SIG-M5 treated with dmso at 0.1 percent for 504 hours (cell line): ENCODE measurements at regions not wholly inside any gene's neighbourhood (a gene's known extent, or its start where the extent isn't known, plus 50 kb on each side); places are given as distances from the start of the nearest gene placed in this dataset.

Experiments used
- DNase-seq: peaks from one replicate; lab custom pipeline; 2025; ENCODE audit not compliant: unreplicated experiment; lab: John Stamatoyannopoulos, UW

DNA sequence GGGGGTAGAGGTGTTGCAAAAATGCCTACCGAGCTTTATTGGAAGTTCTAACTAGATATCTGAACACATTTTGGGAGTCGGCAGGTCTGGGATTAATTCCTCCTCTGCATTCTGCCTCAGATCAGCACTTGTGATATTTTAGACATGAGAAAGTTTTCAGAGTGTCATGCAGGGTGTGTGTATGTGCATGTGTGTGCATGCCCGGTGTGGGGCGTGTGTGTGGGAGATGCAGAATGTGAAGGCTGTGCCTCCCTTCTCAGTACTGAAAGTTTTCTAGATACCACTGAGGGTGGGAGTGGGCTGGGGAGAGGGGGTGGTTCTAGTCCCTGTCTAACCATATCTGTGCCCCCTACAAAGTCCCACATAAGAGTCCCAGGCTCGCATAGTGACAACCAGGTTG is 180.0 kb upstream of the NTM start:
- DNase-seq, result no peak

DNA sequence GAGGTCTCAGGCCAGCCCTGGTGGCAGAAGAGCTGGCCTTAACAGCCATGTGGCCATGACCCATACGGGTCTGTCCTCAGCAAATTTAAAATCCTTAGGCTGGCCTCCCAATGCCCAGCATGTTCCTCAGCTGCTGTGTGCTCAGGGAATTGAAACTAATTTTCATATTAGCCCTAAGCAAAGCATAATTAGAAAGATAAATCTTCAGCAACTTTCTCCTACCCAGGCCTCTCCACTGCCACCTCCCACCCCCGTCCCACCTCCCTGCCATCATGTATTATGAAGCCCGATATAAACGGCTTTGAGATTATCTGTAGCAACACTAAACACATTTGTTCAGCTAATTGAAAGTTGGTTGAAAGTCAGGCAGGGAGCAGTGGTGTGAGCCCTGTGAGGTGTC is 178.8 kb upstream of the NTM start:
- DNase-seq, result no peak

DNA sequence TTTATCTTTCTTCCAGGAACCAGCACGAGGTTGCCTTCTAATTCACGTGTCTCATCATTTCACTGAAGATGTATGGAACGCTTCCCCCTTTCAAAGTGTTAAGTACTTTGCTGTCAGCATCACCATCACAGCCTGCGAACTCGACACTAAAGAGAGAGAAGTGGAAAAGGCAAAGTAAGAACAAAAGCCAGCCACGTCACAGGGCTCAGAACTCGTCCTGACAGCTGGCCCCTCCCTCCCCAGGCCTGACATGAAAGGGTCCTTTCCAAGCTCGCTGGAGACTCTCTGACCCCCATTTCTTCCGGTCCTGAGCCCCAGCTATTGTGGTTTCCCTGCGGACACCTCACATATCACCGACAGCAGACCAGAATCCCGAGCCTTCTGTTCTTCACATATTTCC is 177.8 kb upstream of the NTM start:
- no peak for DNase-seq

DNA sequence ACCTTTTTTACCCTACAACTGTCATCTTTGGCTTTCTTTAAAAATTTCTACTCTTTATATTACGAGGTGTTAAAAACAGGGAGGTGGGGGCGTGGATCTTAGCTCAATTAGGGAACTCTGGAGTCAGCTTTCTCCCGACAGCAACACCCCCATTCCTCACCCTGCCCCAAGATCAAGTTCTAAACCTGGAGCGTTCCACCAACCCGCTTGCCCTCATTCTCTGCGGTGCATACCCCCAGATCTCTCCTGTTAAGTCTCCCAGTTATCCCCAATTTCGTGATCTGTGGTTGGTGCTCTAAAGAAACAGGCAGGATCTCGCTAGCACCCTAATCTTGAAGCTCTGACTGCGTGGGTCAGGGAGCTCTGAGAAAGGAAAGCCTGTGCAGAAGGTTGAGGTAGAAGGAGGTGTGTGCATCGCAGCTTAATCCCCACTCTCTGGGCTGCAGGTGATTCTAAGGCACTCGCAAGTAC is 177.3 kb upstream of the NTM start:
- no peak for DNase-seq

- DNase-seq, result no peak
Measured at GRCh38 chr11:131194726-131195125, 175.7 kb upstream of the NTM start.

GRCh38 chr11:131195661-131196517 is 174.5 kb upstream of the NTM start:
- DNase-seq, result no peak

GRCh38 chr11:131198161-131199014 is 172.0 kb upstream of the NTM start:
- DNase-seq, result no peak

DNA sequence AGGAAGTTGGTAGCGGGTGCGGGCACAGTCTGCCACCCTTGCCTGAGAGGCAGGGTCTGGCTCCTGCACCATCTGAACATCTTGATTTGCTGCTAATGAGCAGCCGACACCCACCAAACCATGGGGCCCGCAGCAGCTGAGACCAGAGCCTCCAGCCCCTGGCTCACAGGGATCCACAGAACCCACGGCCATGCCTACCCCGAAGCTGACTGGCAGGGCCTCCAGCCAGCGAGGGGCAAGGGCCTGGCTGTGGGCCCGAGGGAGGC is 171.5 kb upstream of the NTM start:
- no peak for DNase-seq

DNA sequence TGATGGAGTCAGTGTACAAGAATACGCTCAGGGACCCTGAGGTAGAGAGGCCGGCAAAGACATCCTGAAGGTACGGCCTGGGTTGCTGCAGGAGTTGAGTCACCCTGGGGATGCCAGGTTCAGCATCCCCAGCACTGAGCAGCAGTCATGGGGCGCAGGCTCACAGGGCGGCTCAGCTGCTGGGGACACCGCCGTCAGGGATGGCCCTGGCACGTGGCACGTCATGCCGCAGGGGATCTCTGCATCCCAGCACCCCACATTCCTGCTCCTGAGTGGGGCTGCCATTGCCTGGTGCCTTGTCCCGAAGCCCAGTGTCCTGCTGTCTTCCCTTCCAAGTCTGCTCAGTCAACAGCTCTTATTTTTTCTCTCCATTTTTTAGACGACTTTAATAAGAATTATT is 168.7 kb upstream of the NTM start:
- no peak for DNase-seq

DNA sequence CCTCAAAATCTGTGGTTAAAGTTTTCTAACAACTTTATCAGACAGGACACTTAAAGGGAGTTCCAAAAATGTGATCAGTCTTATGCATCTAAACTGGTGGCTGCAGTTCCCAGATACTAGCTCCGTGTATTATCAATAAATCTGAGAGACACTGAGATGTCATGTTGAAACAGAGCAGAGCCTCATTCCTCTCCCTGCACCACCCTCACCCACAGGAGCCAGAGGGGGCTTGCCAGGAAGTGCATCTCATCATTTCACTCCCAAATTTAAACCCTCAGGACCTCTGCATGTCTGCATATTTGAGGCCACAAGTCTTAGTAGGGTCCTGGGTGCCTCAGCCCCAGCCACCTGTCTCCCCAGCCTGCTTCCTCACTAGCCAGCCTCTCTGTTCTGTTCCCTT is 167.4 kb upstream of the NTM start:
- DNase-seq, result no peak

DNA sequence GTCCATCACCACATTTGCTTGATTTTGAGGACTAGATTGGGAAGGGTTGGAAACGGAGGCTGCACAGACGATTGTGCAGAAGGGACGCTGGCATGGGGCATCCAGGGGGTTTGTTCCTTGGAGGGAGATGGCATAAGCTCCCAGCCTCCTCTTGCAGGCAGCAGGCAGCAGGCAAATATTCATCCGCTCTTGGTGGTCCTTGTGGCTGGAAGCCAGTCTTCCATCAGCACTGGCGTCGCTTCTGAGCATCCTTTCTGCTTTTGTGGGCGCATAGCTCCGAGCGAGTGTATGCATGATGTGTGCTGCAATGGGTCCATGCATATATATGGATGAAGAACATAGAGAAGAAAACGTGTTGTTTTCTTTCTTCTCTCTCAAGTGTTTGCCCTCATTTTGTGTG is 166.1 kb upstream of the NTM start:
- DNase-seq, result no peak

DNA sequence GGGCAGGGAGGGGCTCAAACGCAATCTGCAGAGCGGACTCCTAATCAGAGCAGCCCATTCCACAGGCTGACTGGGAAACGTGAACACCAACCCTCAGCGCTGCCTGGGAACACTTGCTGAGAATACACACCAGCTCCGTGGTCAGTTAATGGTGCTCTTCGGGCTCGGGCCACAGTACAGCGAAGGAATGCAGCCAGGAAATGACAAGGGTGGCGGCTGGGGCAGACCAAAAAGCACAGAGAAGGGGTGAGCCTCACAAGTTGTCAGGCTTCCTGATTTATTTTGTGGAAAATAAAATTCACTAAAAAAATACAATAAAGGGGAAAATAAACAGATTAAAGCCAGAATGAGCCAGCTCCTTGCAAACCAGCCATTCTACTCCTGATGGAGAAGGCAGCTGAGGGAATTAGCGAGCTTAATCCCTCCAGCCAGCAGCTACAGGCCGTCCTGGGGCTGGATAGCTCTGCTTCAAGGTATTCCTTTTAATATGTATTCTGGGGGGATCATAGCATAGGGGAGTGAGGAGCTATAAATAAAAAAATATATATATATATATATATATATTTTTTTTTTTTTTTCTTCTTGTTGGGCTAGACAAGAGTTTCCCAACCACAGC is 165.5 kb upstream of the NTM start:
- no peak for DNase-seq

GRCh38 chr11:131206671-131207070 is 163.7 kb upstream of the NTM start:
- no peak for DNase-seq

GRCh38 chr11:131207901-131208300 is 162.5 kb upstream of the NTM start:
- DNase-seq, result no peak

DNA sequence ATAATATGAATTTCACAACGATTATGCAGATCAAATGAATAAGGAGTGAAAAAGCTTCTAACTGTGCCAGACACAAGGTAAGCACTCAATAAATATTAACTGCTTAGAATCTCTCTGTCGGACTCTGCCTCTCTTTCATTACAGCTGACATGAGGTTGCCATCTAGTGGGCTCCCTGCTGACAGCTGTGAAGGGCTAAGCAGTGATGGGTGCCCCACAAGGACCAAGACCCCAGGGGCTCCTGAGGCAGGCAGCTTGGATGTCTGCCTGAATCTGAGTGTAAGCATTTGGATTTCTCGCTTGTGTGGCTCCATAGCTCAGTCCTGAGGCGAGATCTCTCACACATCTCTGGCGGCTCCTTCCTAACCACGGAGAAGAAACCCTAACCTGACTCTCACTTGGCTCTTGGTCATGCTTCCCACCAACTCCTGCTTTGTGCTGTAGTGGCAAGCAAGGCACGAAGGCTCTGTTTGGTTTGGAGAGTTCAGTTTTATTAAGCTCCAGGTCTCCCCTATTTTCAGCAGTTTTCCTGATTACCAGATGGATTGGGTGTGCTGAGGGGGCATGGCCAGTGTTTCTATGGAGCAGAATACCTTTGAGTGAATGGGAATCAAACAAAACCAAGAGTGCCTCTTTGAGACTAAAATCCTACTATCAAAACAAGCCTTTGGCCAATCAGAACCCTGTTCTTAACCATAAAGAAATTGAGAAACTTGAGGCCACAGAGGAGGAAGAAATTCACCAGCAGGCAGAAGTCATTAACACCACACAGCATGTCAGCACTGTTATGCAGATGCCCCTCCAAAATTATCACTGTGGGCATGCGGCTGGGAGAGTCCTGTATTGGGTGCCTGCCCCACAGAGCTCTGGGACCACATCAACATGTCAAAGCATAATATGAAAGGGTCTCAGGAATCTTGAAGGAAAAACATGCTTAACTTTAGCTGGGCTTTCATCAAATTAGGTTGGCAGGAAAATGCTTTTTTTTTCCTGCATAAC is 152.8 kb upstream of the NTM start:
- DNase-seq, result no peak

DNA sequence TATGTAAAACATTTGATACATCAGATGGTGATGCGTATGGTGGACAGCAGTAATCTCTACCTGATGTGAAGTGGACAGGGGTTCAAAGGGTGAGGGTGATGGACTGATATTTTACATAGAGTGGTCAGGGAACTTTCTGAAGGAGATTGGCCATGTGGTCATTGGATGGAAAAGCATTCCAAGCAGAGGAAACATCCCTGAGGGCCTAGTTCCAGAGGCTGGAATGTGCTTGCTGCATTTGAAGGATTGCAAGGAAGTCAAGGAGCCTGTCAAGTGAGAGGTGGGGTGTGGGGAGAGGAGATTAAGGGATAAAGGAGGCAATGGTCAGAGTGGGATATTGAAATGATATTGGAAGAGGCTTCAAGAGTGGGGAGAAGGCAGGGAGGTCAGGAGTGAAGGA is 151.9 kb upstream of the NTM start:
- DNase-seq, result no peak

GRCh38 chr11:131219646-131220045 is 150.8 kb upstream of the NTM start:
- no peak for DNase-seq

DNA sequence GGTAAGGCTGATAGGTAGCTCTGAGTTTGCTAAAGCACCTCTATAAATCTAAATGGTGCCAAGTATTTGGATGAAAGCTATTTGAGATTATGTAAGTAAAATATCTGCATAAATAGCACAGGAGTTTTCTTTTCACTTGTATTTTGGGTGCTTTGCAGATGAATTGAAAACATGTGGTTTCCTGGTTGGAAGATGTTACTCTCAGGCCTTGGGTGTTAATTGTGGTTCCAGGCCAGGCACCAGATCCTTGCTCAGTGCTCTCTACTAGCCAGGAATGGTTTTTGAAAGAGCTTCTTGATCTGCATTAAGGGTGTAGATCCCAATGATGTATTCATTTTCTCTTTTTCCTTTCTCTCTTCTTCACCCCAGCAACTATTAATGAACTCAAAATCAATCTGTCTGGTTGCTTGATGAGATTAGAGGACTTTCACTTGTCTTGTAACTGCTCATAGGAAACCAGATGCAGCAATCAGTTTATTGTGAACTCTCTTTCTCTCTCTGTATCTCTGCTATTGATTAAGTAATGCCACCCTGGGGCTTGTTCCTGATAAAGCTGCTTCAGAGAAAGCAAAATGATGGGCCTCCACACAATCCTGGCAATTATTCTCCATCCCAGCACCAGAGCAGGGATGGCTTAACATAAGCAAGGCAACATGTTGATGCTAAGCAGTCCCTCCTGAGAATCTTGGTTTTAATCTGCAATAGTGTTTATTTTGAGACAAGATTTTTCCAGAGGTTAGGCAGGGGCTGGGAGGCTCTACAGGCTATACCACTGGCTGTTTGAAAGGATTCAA is 147.0 kb upstream of the NTM start:
- no peak for DNase-seq

GRCh38 chr11:131228378-131228777 is 142.0 kb upstream of the NTM start:
- no peak for DNase-seq

- no peak for DNase-seq
Measured at GRCh38 chr11:131229221-131229620, 141.2 kb upstream of the NTM start.
